ENCODE measurements at regions not wholly inside any gene's neighbourhood (a gene's known extent, or its start where the extent isn't known, plus 50 kb on each side); places are given as distances from the start of the nearest gene placed in this dataset.

- Histone ChIP-seq H3K27ac (no peak overlapping the region), H3K4me1 (no peaks in the 10 kb centered on the region), H3K27me3 (no peaks in the 10 kb centered on the region), H3K9me3 (no peaks in the 10 kb centered on the region), H3K36me3 (no peaks in the 10 kb centered on the region), H3K9ac (ENCODE audit: low read depth in 2 of 2, low read length in 2 of 2) (no peak overlapping the region), H3K4me3 (no peak overlapping the region)
- intact Hi-C loops (cut with DNase I): no loop called here
- no peak for DNase-seq
- TF ChIP-seq CTCF (IDR thresholded peaks at IDR 0.05): no peak
Observed at GRCh38 chr3:135811651-135812050, 153.9 kb upstream of the PPP2R3A start.

DNA sequence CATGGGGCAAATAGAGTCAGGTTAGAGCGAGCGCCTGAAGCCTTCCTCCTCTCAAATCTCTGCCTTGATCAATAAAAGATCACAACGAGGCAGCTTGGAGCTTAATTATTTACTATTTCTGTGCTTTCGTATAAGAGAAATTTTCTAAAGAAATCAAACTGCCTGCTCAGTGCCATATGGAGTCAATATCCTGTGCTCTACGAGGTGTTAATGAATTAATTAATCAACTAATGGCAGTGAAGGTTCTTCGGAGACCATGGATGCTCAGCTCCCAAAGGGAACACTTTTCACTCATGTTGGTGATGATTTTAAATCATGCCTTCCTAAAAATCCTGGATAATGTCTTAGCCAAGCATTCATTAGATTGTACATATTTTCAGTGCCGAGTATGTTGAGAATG is 153.5 kb upstream of the PPP2R3A start:
- H3K4me1 ChIP-seq: no peaks in the 10 kb centered on the region
- no peaks in the 10 kb centered on the region for H3K27me3 ChIP-seq
- no peak for TF ChIP-seq CTCF (IDR thresholded peaks at IDR 0.05)
- no peak overlapping the region for H3K9ac ChIP-seq (ENCODE audit: low read depth in 2 of 2, low read length in 2 of 2)
- no peak for DNase-seq
- intact Hi-C loops (cut with DNase I): no loop called here
- H3K4me3 ChIP-seq: no peak overlapping the region
- H3K9me3 ChIP-seq: no peaks in the 10 kb centered on the region
- no peaks in the 10 kb centered on the region for H3K36me3 ChIP-seq
- H3K27ac ChIP-seq: no peak overlapping the region

- H3K27me3 ChIP-seq: no peaks in the 10 kb centered on the region
- no peak for DNase-seq
- intact Hi-C loops (cut with DNase I): no loop called here
- no peak overlapping the region for H3K4me3 ChIP-seq
- no peaks in the 10 kb centered on the region for H3K4me1 ChIP-seq
- no peak overlapping the region for H3K27ac ChIP-seq
- H3K36me3 ChIP-seq: no peaks in the 10 kb centered on the region
- H3K9ac ChIP-seq (ENCODE audit: low read depth in 2 of 2, low read length in 2 of 2): no peak overlapping the region
- H3K9me3 ChIP-seq: no peaks in the 10 kb centered on the region
- no peak for TF ChIP-seq CTCF (IDR thresholded peaks at IDR 0.05)
Observed at GRCh38 chr3:135834465-135834864, 131.1 kb upstream of the PPP2R3A start.

DNA sequence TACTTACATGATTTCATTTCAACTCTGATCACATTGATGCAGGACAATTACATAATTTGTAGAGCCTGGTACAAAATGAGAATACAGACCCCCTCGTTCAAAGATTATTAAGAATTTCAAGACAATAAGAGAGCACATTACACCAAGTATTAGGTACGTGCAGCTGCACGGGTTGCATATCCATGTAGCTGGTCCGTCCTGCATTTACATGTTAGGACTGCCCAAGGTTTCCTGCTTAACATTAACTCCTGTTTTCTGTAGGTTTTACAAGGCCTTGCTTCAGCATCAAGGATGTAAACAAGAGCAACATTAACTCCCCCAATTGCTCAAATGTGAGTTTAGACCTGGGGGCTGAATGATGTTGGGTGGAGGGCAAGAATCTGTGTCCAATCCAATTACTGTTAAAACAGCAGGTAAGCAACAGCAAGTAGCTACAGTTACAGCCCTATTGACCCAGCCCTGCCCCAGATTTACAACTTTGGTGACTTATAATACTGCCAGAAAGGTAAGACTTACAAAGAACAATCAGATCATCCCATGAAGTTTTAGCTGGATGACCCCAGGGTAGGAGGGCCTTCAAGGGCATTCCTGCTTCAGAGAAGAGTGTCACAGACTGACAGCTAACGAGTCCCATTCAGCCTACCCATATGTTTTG is 127.4 kb upstream of the PPP2R3A start:
- no peak for TF ChIP-seq CTCF (IDR thresholded peaks at IDR 0.05)
- Histone ChIP-seq H3K36me3 (no peaks in the 10 kb centered on the region), H3K9me3 (no peaks in the 10 kb centered on the region), H3K9ac (ENCODE audit: low read depth in 2 of 2, low read length in 2 of 2) (no peak overlapping the region), H3K27me3 (no peaks in the 10 kb centered on the region), H3K27ac (no peak overlapping the region), H3K4me3 (no peak overlapping the region), H3K4me1 (no peaks in the 10 kb centered on the region)
- intact Hi-C loops (cut with DNase I): no loop called here
- DNase-seq: no peak

GRCh38 chr3:135840436-135840835 is 125.1 kb upstream of the PPP2R3A start:
- H3K27ac ChIP-seq: no peak overlapping the region
- TF ChIP-seq CTCF (IDR thresholded peaks at IDR 0.05): no peak
- no peaks in the 10 kb centered on the region for H3K4me1 ChIP-seq
- no peak overlapping the region for H3K4me3 ChIP-seq
- no peaks in the 10 kb centered on the region for H3K9me3 ChIP-seq
- H3K36me3 ChIP-seq: no peaks in the 10 kb centered on the region
- no peak overlapping the region for H3K9ac ChIP-seq (ENCODE audit: low read depth in 2 of 2, low read length in 2 of 2)
- intact Hi-C loops (cut with DNase I): no loop called here
- no peak for DNase-seq
- no peaks in the 10 kb centered on the region for H3K27me3 ChIP-seq
